ENCODE measurements at regions not wholly inside any gene's neighbourhood (a gene's known extent, or its start where the extent isn't known, plus 50 kb on each side); places are given as distances from the start of the nearest gene placed in this dataset.

DNA sequence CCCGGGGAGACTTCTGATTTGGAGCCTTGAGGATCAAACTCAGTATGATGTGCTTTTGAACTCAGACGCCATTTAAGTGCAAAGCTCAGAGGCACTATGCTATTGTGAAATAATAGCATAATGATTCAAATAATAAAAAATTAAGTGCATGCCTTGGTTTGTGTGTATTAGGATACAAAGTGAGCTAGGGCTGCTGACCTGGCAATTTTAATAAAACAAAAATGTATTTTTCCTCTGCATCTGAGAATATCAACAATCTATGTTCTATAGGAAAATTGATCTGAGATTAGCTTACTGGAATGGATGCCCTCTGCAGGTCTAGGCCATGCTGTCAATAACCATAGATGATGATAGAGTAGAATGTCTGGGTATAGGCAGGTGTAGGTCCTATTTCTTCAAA lies 278.8 kb downstream of the DCDC2C start:
- Histone ChIP-seq H3K9me3 (ENCODE audit: control insufficient read depth, insufficient read depth, low read length) (no peaks in the 10 kb centered on the region), H3K27ac (ENCODE audit: low read depth, low read length) (no peak overlapping the region), H3K9me2 (replicated peaks; ENCODE audit: control insufficient read depth, low read length) (no peaks in the 10 kb centered on the region), H3K4me3 (ENCODE audit: low read length) (no peak overlapping the region), H3K36me3 (ENCODE audit: control insufficient read depth, low read length) (no peaks in the 10 kb centered on the region), H3K79me2 (ENCODE audit: control insufficient read depth, low read length) (no peaks in the 10 kb centered on the region), H3K4me2 (ENCODE audit: low read length) (no peak overlapping the region), H3K27me3 (ENCODE audit: control insufficient read depth, low read length) (no peaks in the 10 kb centered on the region), H3F3A (ENCODE audit: control insufficient read depth, insufficient read depth) (peaks cover 4% of the 10 kb centered on the region; the same call in 1 of the 2 replicates), H4K20me1 (ENCODE audit: control insufficient read depth, insufficient read depth, low read depth, low read length) (no peaks in the 10 kb centered on the region), H3K4me1 (ENCODE audit: control insufficient read depth, low read length) (no peaks in the 10 kb centered on the region)
- TF ChIP-seq, protein P1, sequence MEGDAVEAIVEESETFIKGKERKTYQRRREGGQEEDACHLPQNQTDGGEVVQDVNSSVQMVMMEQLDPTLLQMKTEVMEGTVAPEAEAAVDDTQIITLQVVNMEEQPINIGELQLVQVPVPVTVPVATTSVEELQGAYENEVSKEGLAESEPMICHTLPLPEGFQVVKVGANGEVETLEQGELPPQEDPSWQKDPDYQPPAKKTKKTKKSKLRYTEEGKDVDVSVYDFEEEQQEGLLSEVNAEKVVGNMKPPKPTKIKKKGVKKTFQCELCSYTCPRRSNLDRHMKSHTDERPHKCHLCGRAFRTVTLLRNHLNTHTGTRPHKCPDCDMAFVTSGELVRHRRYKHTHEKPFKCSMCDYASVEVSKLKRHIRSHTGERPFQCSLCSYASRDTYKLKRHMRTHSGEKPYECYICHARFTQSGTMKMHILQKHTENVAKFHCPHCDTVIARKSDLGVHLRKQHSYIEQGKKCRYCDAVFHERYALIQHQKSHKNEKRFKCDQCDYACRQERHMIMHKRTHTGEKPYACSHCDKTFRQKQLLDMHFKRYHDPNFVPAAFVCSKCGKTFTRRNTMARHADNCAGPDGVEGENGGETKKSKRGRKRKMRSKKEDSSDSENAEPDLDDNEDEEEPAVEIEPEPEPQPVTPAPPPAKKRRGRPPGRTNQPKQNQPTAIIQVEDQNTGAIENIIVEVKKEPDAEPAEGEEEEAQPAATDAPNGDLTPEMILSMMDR (IDR thresholded peaks at IDR 0.05; ENCODE audit: low read depth, low read length, poor library complexity, severe bottlenecking) = no peak
- no peak for TF ChIP-seq EZH2phosphoT487 (IDR thresholded peaks at IDR 0.05; ENCODE audit: borderline replicate concordance, low read length)

DNA sequence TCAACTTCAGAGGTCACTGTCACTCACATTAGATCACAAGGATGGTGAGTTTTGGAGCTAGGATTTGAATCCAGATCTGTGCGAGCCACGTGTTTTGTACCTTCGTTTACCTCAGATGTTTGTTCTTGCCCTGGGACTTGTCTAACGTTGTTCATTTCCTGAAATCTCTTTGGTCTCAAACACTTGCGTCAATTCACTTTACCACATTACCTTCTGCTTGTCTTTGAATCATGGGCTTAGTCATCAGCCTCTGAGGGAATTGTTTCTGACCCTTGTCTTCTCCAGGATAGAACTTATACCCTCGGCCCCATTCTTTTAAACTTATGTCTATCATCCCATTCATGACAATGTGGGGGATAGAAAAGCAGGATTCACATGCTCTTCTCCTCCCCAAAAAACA lies 282.7 kb downstream of the DCDC2C start:
- Histone ChIP-seq H3K4me3 (ENCODE audit: low read length) (no peak overlapping the region), H3K4me2 (ENCODE audit: low read length) (no peak overlapping the region), H4K20me1 (ENCODE audit: control insufficient read depth, insufficient read depth, low read depth, low read length) (no peaks in the 10 kb centered on the region), H3K4me1 (ENCODE audit: control insufficient read depth, low read length) (no peaks in the 10 kb centered on the region), H3K79me2 (ENCODE audit: control insufficient read depth, low read length) (no peaks in the 10 kb centered on the region), H3K27ac (ENCODE audit: low read depth, low read length) (no peak overlapping the region), H3K9me3 (ENCODE audit: control insufficient read depth, insufficient read depth, low read length) (no peaks in the 10 kb centered on the region; the same call in 1 of the 2 replicates), H3F3A (ENCODE audit: control insufficient read depth, insufficient read depth) (no peaks in the 10 kb centered on the region), H3K9me2 (replicated peaks; ENCODE audit: control insufficient read depth, low read length) (no peaks in the 10 kb centered on the region), H3K27me3 (ENCODE audit: control insufficient read depth, low read length) (no peaks in the 10 kb centered on the region), H3K36me3 (ENCODE audit: control insufficient read depth, low read length) (no peaks in the 10 kb centered on the region)
- TF ChIP-seq, protein P1 (IDR thresholded peaks at IDR 0.05; ENCODE audit: low read depth, low read length, poor library complexity, severe bottlenecking) = no peak
- TF ChIP-seq EZH2phosphoT487 (IDR thresholded peaks at IDR 0.05; ENCODE audit: borderline replicate concordance, low read length) = no peak

DNA sequence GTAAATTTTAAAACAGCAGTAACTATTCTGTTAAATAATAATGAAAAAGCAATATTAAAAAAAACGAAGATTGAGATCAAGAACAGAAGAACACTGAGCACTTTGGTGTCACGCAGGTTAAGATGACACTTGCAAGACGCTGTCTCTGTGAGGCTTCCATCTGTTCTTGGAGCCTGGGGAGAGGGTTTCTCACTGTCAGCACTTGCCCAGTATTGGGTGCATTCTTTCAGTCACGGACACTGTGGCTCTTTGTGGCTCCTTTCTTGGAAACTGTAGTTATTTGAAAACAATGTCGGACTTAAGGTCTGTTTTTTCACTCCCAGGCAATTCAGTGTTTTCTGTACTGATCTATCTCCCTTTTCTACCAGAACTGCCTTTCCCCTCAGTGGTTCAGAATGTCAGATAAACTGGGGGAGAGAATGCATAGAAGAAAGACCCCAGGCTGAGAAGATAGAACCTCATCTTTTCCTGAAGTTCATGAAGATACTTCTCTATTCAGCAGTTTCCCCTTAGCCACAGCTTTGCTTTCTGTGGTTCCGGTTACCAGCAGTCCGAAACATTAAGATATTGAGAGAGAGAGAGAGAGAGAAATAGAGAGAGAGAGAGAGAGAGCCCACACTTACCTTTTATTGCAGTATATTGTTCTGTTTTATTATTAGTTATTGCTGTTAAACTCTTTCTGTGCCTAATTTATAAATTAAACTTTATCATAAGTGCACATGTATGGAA lies 283.3 kb downstream of the DCDC2C start:
- Histone ChIP-seq H3K79me2 (ENCODE audit: control insufficient read depth, low read length) (no peaks in the 10 kb centered on the region), H3K36me3 (ENCODE audit: control insufficient read depth, low read length) (no peaks in the 10 kb centered on the region), H3K4me2 (ENCODE audit: low read length) (no peak overlapping the region), H3K9me2 (replicated peaks; ENCODE audit: control insufficient read depth, low read length) (no peaks in the 10 kb centered on the region), H3K4me1 (ENCODE audit: control insufficient read depth, low read length) (no peaks in the 10 kb centered on the region), H3F3A (ENCODE audit: control insufficient read depth, insufficient read depth) (no peaks in the 10 kb centered on the region), H3K27ac (ENCODE audit: low read depth, low read length) (no peak overlapping the region), H4K20me1 (ENCODE audit: control insufficient read depth, insufficient read depth, low read depth, low read length) (no peaks in the 10 kb centered on the region), H3K9me3 (ENCODE audit: control insufficient read depth, insufficient read depth, low read length) (no peaks in the 10 kb centered on the region; the same call in 1 of the 2 replicates), H3K27me3 (ENCODE audit: control insufficient read depth, low read length) (no peaks in the 10 kb centered on the region), H3K4me3 (ENCODE audit: low read length) (no peak overlapping the region)
- TF ChIP-seq EZH2phosphoT487 (IDR thresholded peaks at IDR 0.05; ENCODE audit: borderline replicate concordance, low read length) = no peak
- TF ChIP-seq, protein P1 (IDR thresholded peaks at IDR 0.05; ENCODE audit: low read depth, low read length, poor library complexity, severe bottlenecking) = no peak
